ENCODE measurements at regions not wholly inside any gene's neighbourhood (a gene's known extent, or its start where the extent isn't known, plus 50 kb on each side); places are given as distances from the start of the nearest gene placed in this dataset.

GRCh38 chr14:101235335-101236103 lies 325.8 kb upstream of the DIO3 start (continued):
- TF ChIP-seq ZSCAN12 (CRISPR knock-in tag; IDR thresholded peaks at IDR 0.05): no peak
- no peak for TF ChIP-seq ZNF644 (CRISPR knock-in tag; IDR thresholded peaks at IDR 0.05; ENCODE audit: low read depth)
- no peak for TF ChIP-seq ZNF724P (CRISPR knock-in tag; IDR thresholded peaks at IDR 0.05; ENCODE audit: borderline replicate concordance)
- no peak for TF ChIP-seq ASH2L (IDR thresholded peaks at IDR 0.05; ENCODE audit: insufficient read length, low read depth, low read length)
- peak; percentile 96 for TF ChIP-seq RAD21 (CRISPR knock-in tag; IDR thresholded peaks at IDR 0.05)
- no peak for TF ChIP-seq ZNF430 (CRISPR knock-in tag; IDR thresholded peaks at IDR 0.05)
- TF ChIP-seq IRF1 (CRISPR knock-in tag; IDR thresholded peaks at IDR 0.05; ENCODE audit: low read depth): no peak
- no peak for TF ChIP-seq TOE1 (CRISPR knock-in tag; IDR thresholded peaks at IDR 0.05)
- TF ChIP-seq ZFYVE20 (CRISPR knock-in tag; IDR thresholded peaks at IDR 0.05; ENCODE audit: borderline replicate concordance, low read depth): no peak
- TF ChIP-seq ZNF143 (CRISPR knock-in tag; IDR thresholded peaks at IDR 0.05): no peak
- TF ChIP-seq SSRP1 (CRISPR knock-in tag; IDR thresholded peaks at IDR 0.05): no peak
- no peak for TF ChIP-seq PHF8 (CRISPR knock-in tag; IDR thresholded peaks at IDR 0.05)
- TF ChIP-seq GATAD2A (CRISPR knock-in tag; IDR thresholded peaks at IDR 0.05): peak; percentile 38; the same call in 1 of the 2 replicates
- TF ChIP-seq MTF2 (CRISPR knock-in tag; IDR thresholded peaks at IDR 0.05; ENCODE audit: borderline replicate concordance): no peak
- no peak for TF ChIP-seq TGIF2 (CRISPR knock-in tag; IDR thresholded peaks at IDR 0.05)
- no peak for TF ChIP-seq NFE2 (CRISPR knock-in tag; IDR thresholded peaks at IDR 0.05)
- no peak for TF ChIP-seq ZNF260 (CRISPR knock-in tag; IDR thresholded peaks at IDR 0.05; ENCODE audit: borderline replicate concordance, low read depth)
- no peak for TF ChIP-seq SETDB1 (CRISPR knock-in tag; IDR thresholded peaks at IDR 0.05; ENCODE audit: borderline replicate concordance)
- TF ChIP-seq IKZF1 (IDR thresholded peaks at IDR 0.05): no peak
- TF ChIP-seq ZFP36 (IDR thresholded peaks at IDR 0.05; ENCODE audit: borderline replicate concordance, low read depth, low read length, partially characterized antibody): no peak
- no peak for TF ChIP-seq ZFP36L2 (CRISPR knock-in tag; IDR thresholded peaks at IDR 0.05)
- no peak for TF ChIP-seq ZBTB20 (CRISPR knock-in tag; IDR thresholded peaks at IDR 0.05; ENCODE audit: borderline replicate concordance, low read depth)
- TF ChIP-seq PHF20 (CRISPR knock-in tag; IDR thresholded peaks at IDR 0.05): no peak
- no peak for TF ChIP-seq EP300 (IDR thresholded peaks at IDR 0.05; ENCODE audit: low read depth in 2 of 2, low read length in 2 of 2)
- no peak for TF ChIP-seq EP300 (CRISPR knock-in tag; IDR thresholded peaks at IDR 0.05; ENCODE audit: borderline replicate concordance)
- TF ChIP-seq LCORL (IDR thresholded peaks at IDR 0.05): no peak
- no peak; the same call in 1 of the 2 replicates for TF ChIP-seq LCORL (CRISPR knock-in tag; IDR thresholded peaks at IDR 0.05)
- TF ChIP-seq TCF7 (IDR thresholded peaks at IDR 0.05; ENCODE audit: low read depth): no peak
- no peak for TF ChIP-seq TBL1XR1 (IDR thresholded peaks at IDR 0.05; ENCODE audit: borderline replicate concordance, low read length, partially characterized antibody)
- no peak for TF ChIP-seq MIER3 (CRISPR knock-in tag; IDR thresholded peaks at IDR 0.05; ENCODE audit: borderline replicate concordance)
- TF ChIP-seq ESRRA (CRISPR knock-in tag; IDR thresholded peaks at IDR 0.05; ENCODE audit: low read depth): peak; percentile 66; the same call in 1 of the 2 replicates
- TF ChIP-seq ZNF549 (CRISPR knock-in tag; IDR thresholded peaks at IDR 0.05): no peak
- no peak; the same call in 1 of the 2 replicates for TF ChIP-seq MEF2D (CRISPR knock-in tag; IDR thresholded peaks at IDR 0.05)
- TF ChIP-seq ZNF737 (CRISPR knock-in tag; IDR thresholded peaks at IDR 0.05; ENCODE audit: borderline replicate concordance): no peak
- TF ChIP-seq SRSF1 (optimal IDR thresholded peaks at IDR 0.05; ENCODE audit: low read depth, low read length): peak; percentile 71
- no peak for TF ChIP-seq ZNF607 (CRISPR knock-in tag; IDR thresholded peaks at IDR 0.05; ENCODE audit: borderline replicate concordance)
